Natural killer cell (primary cell): ENCODE measurements at regions not wholly inside any gene's neighbourhood (a gene's known extent, or its start where the extent isn't known, plus 50 kb on each side); places are given as distances from the start of the nearest gene placed in this dataset.

Experiments
- ATAC-seq, 3 donors: fragments of 150-1000 bp in 2 of 3; fragments of 200-7000 bp in 1 of 3; cut with Tn5 transposase; 1 replicate in 1 of 3; 2 replicates in 2 of 3; pipeline ENCODE4 v1.10.0; 2021; ENCODE audit warnings: mild to moderate bottlenecking in 2 of 3, moderate library complexity in 2 of 3
- DNase-seq, 2 donors: peaks; one replicate each; pipeline versions ENCODE4 v3.0.0 to v3.0.0-alpha.2; 2013 to 2021; ENCODE audit warnings: mixed read lengths in 1 of 2
- H3K27ac ChIP-seq: one replicate; pipeline ENCODE4 v1.5.1; 2013; ENCODE audit warnings: mild to moderate bottlenecking, low read length
- H3K27me3 ChIP-seq: one replicate; pipeline ENCODE4 v1.6.1; 2013; ENCODE audit warnings: low read length; ENCODE audit not compliant: control insufficient read depth, insufficient read depth
- H3K36me3 ChIP-seq: one replicate; pipeline ENCODE4 v1.6.1; 2013; ENCODE audit warnings: low read length; ENCODE audit not compliant: control insufficient read depth, insufficient read depth
- H3K4me1 ChIP-seq: one replicate; pipeline ENCODE4 v1.6.1; 2013; ENCODE audit warnings: low read length; ENCODE audit not compliant: control insufficient read depth, insufficient read depth
- H3K4me3 ChIP-seq: one replicate; pipeline ENCODE4 v1.5.1; 2013; ENCODE audit warnings: low read length
- H3K9me3 ChIP-seq: one replicate; pipeline ENCODE4 v1.6.1; 2013; ENCODE audit warnings: low read length; ENCODE audit not compliant: control insufficient read depth, insufficient read depth
- H3K27ac Mint-ChIP-seq, 2 donors: one replicate each; pipeline ENCODE4 v1.8.0; 2022; ENCODE audit warnings: mild to moderate bottlenecking in 2 of 2, mixed read lengths in 2 of 2, moderate library complexity in 1 of 2
- H3K27me3 Mint-ChIP-seq, 2 donors: one replicate each; pipeline ENCODE4 v1.8.0; 2022; ENCODE audit warnings: low read depth in 2 of 2, mixed read lengths in 2 of 2
- H3K36me3 Mint-ChIP-seq: one replicate; pipeline ENCODE4 v1.8.0; 2022; ENCODE audit warnings: mixed read lengths
- H3K4me1 Mint-ChIP-seq, 2 donors: one replicate each; pipeline ENCODE4 v1.8.0; 2022; ENCODE audit warnings: mixed read lengths in 2 of 2
- H3K4me3 Mint-ChIP-seq: one replicate; pipeline ENCODE4 v1.8.0; 2022; ENCODE audit warnings: mild to moderate bottlenecking, moderate library complexity, mixed read lengths
- H3K9me3 Mint-ChIP-seq, 2 donors: one replicate each; pipeline ENCODE4 v1.8.0; 2022; ENCODE audit warnings: mixed read lengths in 2 of 2
- WGBS: methylation state at CpG from one replicate; pipeline ENCODE4 v1.1.7; 2013; ENCODE audit warnings: missing lambda C conversion rate; ENCODE audit not compliant: insufficient coverage; 5-methylcytosine and 5-hydroxymethylcytosine counted together
- intact Hi-C: fragments of 100-400 bp; cut with micrococcal nuclease; formaldehyde crosslinking; loops from one replicate; pipeline ENCODE4 v1.14.2; 2022
- TF ChIP-seq, protein P1 (sequence below): fragments of 200-600 bp; IDR thresholded peaks from one replicate; pipeline ENCODE4 v1.8.0; 2022; ENCODE audit warnings: antibody characterized with exemption

DNA sequence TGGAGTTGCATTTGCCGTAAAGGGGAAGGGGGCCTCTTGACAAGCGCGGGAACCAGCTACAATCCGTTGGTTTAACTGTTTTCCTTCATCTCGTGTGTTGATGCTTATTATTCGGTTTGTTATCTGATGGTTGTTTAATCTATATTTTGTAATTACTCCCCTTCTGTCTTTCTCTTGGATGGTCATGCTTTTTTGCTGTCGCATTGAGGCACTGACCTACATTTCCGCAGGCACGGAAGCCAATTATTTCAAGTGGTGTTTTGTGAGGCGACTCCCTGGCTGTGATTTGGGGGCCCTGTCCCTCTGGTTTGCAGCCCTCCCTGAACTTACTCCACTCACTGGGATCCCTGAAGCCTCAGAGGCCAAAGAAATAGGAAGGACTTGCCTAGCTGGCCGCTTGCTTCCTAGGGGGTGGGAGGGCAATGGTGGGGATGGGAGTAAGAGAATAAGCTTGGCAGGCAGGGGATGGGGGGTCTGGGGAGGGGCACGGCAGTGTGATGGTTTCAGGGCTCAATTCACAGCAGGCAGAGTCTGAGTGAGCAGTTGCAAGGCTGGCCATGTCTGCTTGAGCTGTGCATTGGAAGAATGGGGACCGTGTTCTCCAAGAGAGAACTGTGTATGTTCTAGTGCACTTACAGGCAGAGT is 165.8 kb upstream of the B3GAT1 start:
- intact Hi-C loops: no loop called here
- Mint-ChIP-seq H3K27me3 (peaks cover 5 to 8% of the 10 kb centered on the region in 2 donors), H3K9me3 (no peaks in the 10 kb centered on the region), H3K36me3 (no peaks in the 10 kb centered on the region), H3K4me3 (no peak overlapping the region), H3K27ac (no peak overlapping the region), H3K4me1 (peaks cover 23 to 25% of the 10 kb centered on the region in 2 donors)
- Histone ChIP-seq H3K36me3 (no peaks in the 10 kb centered on the region), H3K27me3 (no peaks in the 10 kb centered on the region), H3K4me3 (no peak overlapping the region), H3K9me3 (no peaks in the 10 kb centered on the region), H3K27ac (no peak overlapping the region), H3K4me1 (peaks cover 16% of the 10 kb centered on the region)
- DNase-seq (no peak), ATAC-seq (no peak)
- 86% methylated on average over 8 of the region's 13 CpGs for WGBS
- TF ChIP-seq, protein P1, sequence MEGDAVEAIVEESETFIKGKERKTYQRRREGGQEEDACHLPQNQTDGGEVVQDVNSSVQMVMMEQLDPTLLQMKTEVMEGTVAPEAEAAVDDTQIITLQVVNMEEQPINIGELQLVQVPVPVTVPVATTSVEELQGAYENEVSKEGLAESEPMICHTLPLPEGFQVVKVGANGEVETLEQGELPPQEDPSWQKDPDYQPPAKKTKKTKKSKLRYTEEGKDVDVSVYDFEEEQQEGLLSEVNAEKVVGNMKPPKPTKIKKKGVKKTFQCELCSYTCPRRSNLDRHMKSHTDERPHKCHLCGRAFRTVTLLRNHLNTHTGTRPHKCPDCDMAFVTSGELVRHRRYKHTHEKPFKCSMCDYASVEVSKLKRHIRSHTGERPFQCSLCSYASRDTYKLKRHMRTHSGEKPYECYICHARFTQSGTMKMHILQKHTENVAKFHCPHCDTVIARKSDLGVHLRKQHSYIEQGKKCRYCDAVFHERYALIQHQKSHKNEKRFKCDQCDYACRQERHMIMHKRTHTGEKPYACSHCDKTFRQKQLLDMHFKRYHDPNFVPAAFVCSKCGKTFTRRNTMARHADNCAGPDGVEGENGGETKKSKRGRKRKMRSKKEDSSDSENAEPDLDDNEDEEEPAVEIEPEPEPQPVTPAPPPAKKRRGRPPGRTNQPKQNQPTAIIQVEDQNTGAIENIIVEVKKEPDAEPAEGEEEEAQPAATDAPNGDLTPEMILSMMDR: no peak

DNA sequence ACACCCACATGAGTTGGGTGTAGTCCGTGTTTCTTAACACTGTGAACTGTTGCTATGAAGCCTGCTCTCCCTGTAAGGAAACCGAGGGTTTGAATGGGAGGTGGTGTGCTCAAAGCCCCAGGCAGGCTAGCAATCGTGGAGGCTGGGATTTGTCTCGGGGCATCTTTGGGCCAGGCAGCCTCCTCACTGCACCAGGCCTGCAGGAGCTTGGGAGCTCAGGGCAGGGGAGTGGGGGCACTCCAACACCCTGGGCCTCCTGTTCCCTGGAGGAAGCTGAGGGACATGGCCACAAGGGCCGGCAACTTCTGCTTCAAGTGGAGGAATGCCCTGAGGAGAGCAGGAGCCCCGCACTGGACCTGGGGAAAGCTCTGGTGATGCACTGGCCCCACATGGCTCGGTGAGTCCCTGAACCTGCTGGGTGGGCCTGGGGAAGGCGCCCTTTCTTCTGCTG is 164.7 kb upstream of the B3GAT1 start:
- DNase-seq (no peak), ATAC-seq (peak in 1 of 3 donors; percentile 44)
- no peak overlapping the region for H3K27ac Mint-ChIP-seq
- TF ChIP-seq, protein P1: no peak
- H3K4me3 ChIP-seq: no peak overlapping the region
- peaks cover 12 to 14% of the 10 kb centered on the region in 2 donors for H3K4me1 Mint-ChIP-seq
- H3K9me3 Mint-ChIP-seq: no peaks in the 10 kb centered on the region
- no peak overlapping the region for H3K4me3 Mint-ChIP-seq
- H3K27me3 Mint-ChIP-seq: peaks cover 5 to 8% of the 10 kb centered on the region in 2 donors
- H3K36me3 Mint-ChIP-seq: no peaks in the 10 kb centered on the region
- H3K9me3 ChIP-seq: no peaks in the 10 kb centered on the region
- WGBS: 81% methylated on average over 8 of the region's 8 CpGs
- no peaks in the 10 kb centered on the region for H3K27me3 ChIP-seq
- H3K27ac ChIP-seq: no peak overlapping the region
- H3K36me3 ChIP-seq: no peaks in the 10 kb centered on the region
- peaks cover 5% of the 10 kb centered on the region for H3K4me1 ChIP-seq
- intact Hi-C loops: no loop called here

DNA sequence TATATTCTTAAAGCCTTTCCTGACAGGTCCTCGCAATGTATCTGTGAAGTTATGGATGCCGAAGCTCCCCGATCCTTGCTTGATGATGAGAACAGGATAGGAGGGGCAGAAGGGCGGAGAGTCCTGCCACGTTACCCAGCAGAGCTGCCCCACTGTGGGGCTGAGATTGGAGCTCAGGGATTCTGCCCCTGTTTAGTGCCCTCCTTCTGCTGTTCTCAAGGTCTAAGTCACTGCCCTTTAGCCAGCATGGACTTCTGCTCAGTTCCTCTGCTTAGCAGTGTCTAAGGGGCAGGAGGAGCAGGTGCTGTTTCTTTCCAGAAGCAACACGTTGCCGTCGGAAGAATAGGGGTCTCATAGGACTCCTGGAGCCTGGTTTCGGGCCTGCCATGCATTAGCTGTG is 164.2 kb upstream of the B3GAT1 start:
- H3K27me3 Mint-ChIP-seq: peaks cover 5 to 8% of the 10 kb centered on the region in 2 donors
- H3K4me3 ChIP-seq: no peak overlapping the region
- H3K4me3 Mint-ChIP-seq: no peak overlapping the region
- H3K27me3 ChIP-seq: no peaks in the 10 kb centered on the region
- peaks cover under 1% of the 10 kb centered on the region for H3K4me1 ChIP-seq
- H3K9me3 Mint-ChIP-seq: no peaks in the 10 kb centered on the region
- no peaks in the 10 kb centered on the region for H3K36me3 ChIP-seq
- H3K27ac Mint-ChIP-seq: no peak overlapping the region
- TF ChIP-seq, protein P1: no peak
- no peaks in the 10 kb centered on the region for H3K36me3 Mint-ChIP-seq
- WGBS: 69% methylated on average over 9 of the region's 9 CpGs
- DNase-seq: no peak
- no peak overlapping the region for H3K27ac ChIP-seq
- no peak for ATAC-seq
- intact Hi-C loops: no loop called here
- peaks cover 8 to 9% of the 10 kb centered on the region in 2 donors for H3K4me1 Mint-ChIP-seq
- no peaks in the 10 kb centered on the region for H3K9me3 ChIP-seq
